Tibial nerve (tissue), 4 donors: ENCODE measurements at regions not wholly inside any gene's neighbourhood (a gene's known extent, or its start where the extent isn't known, plus 50 kb on each side); places are given as distances from the start of the nearest gene placed in this dataset.

Source experiments
- CTCF ChIP-seq, 5 experiments: fragments of 200-600 bp in 3 of 5; fragments of 450-650 bp in 2 of 5; sonication (generic) in 3 of 5; IDR thresholded peaks; one replicate each; pipeline ENCODE4 v1.5.1; 2016 to 2019; ENCODE audit warnings: antibody characterized with exemption in 5 of 5, mild to moderate bottlenecking in 3 of 5, moderate library complexity in 2 of 5
- EP300 ChIP-seq, 2 donors: sonication (generic); formaldehyde crosslinking; IDR thresholded peaks; one replicate each; pipeline ENCODE4 v1.6.1; 2017; ENCODE audit warnings: antibody characterized with exemption in 2 of 2, mild to moderate bottlenecking in 1 of 2
- POLR2A ChIP-seq, 2 donors: fragments of 450-650 bp; IDR thresholded peaks; one replicate each; pipeline ENCODE4 v1.6.1; 2017; ENCODE audit warnings: antibody characterized with exemption in 2 of 2, mild to moderate bottlenecking in 2 of 2, moderate library complexity in 2 of 2

- TF ChIP-seq POLR2A (IDR thresholded peaks at IDR 0.05): no peak
- TF ChIP-seq CTCF (IDR thresholded peaks at IDR 0.05): no peak
- no peak for TF ChIP-seq EP300 (IDR thresholded peaks at IDR 0.05)
Observed at GRCh38 chr3:187590861-187591576, 79.2 kb downstream of the SST start.
